ENCODE measurements at regions not wholly inside any gene's neighbourhood (a gene's known extent, or its start where the extent isn't known, plus 50 kb on each side); places are given as distances from the start of the nearest gene placed in this dataset.

- no peak for TF ChIP-seq CTCF (CRISPR knock-in tag; IDR thresholded peaks at IDR 0.05)
- no peak for TF ChIP-seq RFX5 (IDR thresholded peaks at IDR 0.05; ENCODE audit: low read depth, low read length)
- TF ChIP-seq EZH2 (conservative IDR thresholded peaks at IDR 0.05; ENCODE audit: low read depth, low read length), result no peak
- TF ChIP-seq CEBPB (IDR thresholded peaks at IDR 0.05; ENCODE audit: borderline replicate concordance, low read depth, low read length), result no peak
- no peak for TF ChIP-seq IRF1 (CRISPR knock-in tag; IDR thresholded peaks at IDR 0.05; ENCODE audit: low read depth)
- no peak for TF ChIP-seq TARDBP (CRISPR knock-in tag; IDR thresholded peaks at IDR 0.05)
These were observed 688.8 kb downstream of the MTRR start for GRCh38 chr5:8557728-8558127.
